ENCODE measurements at regions not wholly inside any gene's neighbourhood (a gene's known extent, or its start where the extent isn't known, plus 50 kb on each side); places are given as distances from the start of the nearest gene placed in this dataset.

DNA sequence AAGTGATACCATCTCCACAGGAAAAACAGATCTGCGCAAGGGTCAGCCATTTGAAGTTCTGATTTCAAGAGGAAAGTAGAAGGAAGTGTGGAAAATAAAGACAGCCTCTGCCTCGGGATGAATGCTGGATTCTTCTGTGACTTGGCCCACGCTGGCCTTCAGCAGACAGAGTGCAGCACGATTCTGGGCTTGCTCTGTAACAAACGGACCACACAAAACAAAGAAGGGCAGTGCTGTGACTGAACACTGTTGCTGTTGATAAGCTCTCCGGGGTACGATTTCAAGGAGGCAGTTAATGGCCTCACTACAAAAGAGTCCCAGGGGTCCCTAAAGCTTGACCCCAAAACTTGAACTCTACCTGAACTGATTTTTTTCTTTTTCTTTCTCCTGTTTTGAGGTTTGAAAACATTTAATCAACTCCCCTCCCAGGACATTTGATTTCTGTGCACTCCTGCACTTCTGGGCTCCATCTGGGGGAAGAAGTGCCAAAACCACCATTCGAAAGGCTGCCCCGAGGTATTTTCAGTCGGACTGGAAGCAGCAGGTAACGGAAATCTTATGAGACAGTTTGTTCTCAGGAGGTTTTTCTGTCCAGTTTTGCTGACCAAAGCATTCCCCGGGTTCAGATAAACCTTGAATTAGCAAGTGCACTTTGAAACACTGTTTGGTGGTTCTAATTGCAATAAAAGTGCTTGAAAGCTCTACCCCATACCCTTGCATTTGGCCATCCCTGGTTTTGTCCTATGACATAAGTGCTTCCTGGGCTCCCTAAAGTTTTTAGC, 189.6 kb downstream of the MYLK4 start:
- WGBS, 3 donors: 49 to 62% (median 61%) methylated on average over 12 of the region's 12 CpGs
- TF ChIP-seq, protein P1, sequence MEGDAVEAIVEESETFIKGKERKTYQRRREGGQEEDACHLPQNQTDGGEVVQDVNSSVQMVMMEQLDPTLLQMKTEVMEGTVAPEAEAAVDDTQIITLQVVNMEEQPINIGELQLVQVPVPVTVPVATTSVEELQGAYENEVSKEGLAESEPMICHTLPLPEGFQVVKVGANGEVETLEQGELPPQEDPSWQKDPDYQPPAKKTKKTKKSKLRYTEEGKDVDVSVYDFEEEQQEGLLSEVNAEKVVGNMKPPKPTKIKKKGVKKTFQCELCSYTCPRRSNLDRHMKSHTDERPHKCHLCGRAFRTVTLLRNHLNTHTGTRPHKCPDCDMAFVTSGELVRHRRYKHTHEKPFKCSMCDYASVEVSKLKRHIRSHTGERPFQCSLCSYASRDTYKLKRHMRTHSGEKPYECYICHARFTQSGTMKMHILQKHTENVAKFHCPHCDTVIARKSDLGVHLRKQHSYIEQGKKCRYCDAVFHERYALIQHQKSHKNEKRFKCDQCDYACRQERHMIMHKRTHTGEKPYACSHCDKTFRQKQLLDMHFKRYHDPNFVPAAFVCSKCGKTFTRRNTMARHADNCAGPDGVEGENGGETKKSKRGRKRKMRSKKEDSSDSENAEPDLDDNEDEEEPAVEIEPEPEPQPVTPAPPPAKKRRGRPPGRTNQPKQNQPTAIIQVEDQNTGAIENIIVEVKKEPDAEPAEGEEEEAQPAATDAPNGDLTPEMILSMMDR (IDR thresholded peaks at IDR 0.05): no peak
- Histone ChIP-seq H3K27ac (no peak overlapping the region), H3K9me3 (no peaks in the 10 kb centered on the region), H3K36me3 (ENCODE audit: insufficient read depth in 1 of 2, low read depth in 1 of 2) (no peaks in the 10 kb centered on the region), H3K4me3 (no peak overlapping the region), H3K27me3 (ENCODE audit: insufficient read depth in 3 of 3, low read length in 2 of 3) (peaks cover 0 to 2% (median 0%) of the 10 kb centered on the region in 3 donors), H3K4me1 (no peaks in the 10 kb centered on the region)
- intact Hi-C loops (cut with DNase I): no loop called here
- ATAC-seq (no peak), DNase-seq (no peak)

DNA sequence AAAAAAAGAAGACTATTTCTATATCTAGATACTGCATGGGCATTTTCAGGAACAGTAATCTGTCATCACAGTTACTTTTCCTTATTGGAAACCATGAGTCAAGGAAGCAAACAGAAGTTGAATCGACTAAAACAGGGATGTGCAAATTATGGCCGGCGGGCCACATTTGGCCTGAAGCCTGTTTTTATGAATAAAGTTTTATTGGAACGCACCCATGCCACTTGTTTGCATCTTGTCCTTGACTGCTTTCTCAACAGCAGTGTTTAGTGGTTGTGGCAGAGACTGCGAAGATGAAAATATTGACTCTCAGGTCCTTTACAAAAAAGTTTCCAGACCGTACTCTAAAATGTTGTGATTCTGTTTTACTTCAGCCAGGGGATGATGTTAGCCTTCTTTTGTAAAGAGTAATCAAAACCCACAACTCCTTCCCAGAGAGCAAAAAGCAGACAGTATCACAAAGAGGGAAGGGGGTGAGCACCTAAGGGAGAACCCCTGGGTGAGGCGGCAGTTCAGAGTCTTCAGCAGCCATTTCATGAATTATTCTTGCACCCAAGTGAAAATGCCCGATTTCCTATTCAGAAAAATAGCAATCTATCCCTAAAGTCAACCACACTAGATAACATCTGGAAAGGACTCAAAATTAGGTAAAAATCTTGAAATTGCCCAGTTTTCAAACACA, 190.4 kb downstream of the MYLK4 start:
- TF ChIP-seq, protein P1 (IDR thresholded peaks at IDR 0.05): no peak
- Histone ChIP-seq H3K4me3 (no peak overlapping the region), H3K27ac (no peak overlapping the region), H3K36me3 (ENCODE audit: insufficient read depth in 1 of 2, low read depth in 1 of 2) (no peaks in the 10 kb centered on the region), H3K27me3 (ENCODE audit: insufficient read depth in 3 of 3, low read length in 2 of 3) (peaks cover 0 to 2% (median 0%) of the 10 kb centered on the region in 3 donors), H3K9me3 (no peaks in the 10 kb centered on the region), H3K4me1 (no peaks in the 10 kb centered on the region)
- no peak for DNase-seq
- intact Hi-C loops (cut with DNase I): no loop called here
- 81 to 93% (median 93%) methylated on average over 8 of the region's 8 CpGs for WGBS, 3 donors
- ATAC-seq: no peak

DNA sequence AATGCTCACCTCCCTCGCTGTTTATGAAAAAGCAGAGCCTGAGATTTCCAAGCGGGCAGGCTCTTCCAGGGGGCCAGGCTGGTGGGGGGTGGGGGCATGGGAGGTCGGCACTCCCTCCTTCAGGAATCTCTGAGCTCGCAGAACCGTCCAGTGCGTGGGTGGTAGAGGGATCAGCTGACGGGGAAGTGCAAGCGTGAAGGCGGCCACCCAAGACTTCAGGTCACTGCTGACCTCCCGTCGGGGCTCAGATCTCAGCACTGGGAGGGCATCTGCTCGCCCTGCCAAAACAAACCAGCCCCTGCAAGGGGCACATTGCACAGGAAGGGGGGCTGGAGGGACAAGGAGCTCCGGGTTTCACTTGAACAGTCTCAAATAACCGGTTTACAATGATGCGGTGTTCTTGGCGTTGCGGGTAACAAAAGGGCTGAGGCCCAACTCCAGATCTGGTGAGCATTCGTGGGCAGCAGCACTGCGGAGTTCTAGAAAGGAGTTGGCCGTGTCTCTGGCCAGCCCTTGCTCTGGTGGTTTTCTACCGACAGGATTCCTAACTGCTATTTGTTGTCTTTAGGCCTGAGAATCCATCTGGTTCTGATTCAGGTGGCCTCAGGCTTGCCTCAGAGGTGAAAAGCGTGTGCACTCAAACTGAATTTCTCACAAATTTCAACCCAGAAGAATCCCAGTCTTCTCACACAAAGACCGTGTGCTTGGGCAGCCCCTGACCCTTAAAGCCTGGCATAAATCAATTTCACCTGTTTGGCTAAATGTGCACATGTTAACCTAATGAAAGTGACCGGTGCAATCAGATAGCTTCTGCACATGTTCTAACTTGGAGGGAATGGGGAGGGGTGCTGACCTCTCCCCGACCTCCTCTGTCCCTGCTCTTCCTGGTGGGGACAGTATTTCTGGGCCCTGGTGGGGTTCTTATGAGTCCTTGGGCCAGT, 191.6 kb downstream of the MYLK4 start:
- intact Hi-C loops (cut with DNase I): no loop called here
- H3K27me3 ChIP-seq (ENCODE audit: insufficient read depth in 3 of 3, low read length in 2 of 3): peaks cover 0 to 2% (median 0%) of the 10 kb centered on the region in 3 donors
- TF ChIP-seq, protein P1 (IDR thresholded peaks at IDR 0.05): no peak
- ATAC-seq (no peak), DNase-seq (no peak)
- H3K36me3 ChIP-seq (ENCODE audit: insufficient read depth in 1 of 2, low read depth in 1 of 2): no peaks in the 10 kb centered on the region
- no peaks in the 10 kb centered on the region for H3K9me3 ChIP-seq
- no peak overlapping the region for H3K27ac ChIP-seq
- H3K4me3 ChIP-seq: no peak overlapping the region
- WGBS, 3 donors: 75 to 77% (median 77%) methylated on average over 25 of the region's 25 CpGs
- H3K4me1 ChIP-seq: no peaks in the 10 kb centered on the region

DNA sequence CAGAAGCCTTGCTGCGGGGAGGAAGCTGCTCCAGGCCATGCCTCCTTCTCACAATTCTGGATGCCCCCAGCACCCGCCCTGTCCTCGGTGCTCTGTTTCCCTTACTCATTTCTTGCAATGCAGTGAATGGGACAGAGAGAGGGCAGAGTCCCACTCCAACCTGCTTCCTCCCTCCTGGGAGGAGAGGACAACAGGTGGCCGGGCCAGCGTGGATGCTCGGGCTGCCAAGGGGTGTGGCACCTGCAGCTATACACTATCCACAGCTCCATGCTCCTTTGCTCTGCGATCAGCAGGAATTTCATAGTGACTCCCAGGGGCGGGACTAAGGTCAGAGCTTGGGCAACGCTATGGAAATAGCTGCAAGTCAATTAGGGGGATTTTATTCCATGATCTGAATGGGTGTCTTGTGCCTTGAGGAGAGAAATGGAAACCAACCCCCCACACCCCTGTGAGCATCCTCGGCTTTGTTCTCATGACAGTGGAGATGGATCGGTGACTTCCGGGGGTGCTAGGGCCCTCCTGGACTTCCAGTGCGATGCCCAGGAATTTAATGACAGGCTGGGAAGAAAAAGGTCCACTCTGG, 192.5 kb downstream of the MYLK4 start:
- Histone ChIP-seq H3K4me3 (no peak overlapping the region), H3K9me3 (no peaks in the 10 kb centered on the region), H3K27me3 (ENCODE audit: insufficient read depth in 3 of 3, low read length in 2 of 3) (peaks cover 0 to 2% (median 0%) of the 10 kb centered on the region in 3 donors), H3K4me1 (no peaks in the 10 kb centered on the region), H3K27ac (no peak overlapping the region), H3K36me3 (ENCODE audit: insufficient read depth in 1 of 2, low read depth in 1 of 2) (no peaks in the 10 kb centered on the region)
- DNase-seq: no peak
- TF ChIP-seq, protein P1 (IDR thresholded peaks at IDR 0.05): no peak
- WGBS, 3 donors: 66 to 70% (median 67%) methylated on average over 13 of the region's 13 CpGs
- no peak for ATAC-seq
- intact Hi-C loops (cut with DNase I): no loop called here

Measured in psoas muscle (tissue), 7 donors.